AG04450 (cell line): ENCODE measurements at regions not wholly inside any gene's neighbourhood (a gene's known extent, or its start where the extent isn't known, plus 50 kb on each side); places are given as distances from the start of the nearest gene placed in this dataset.

ENCODE experiments used
- CTCF ChIA-PET: fragments of 300-600, 350-600 bp; formaldehyde crosslinking; extraction: SDS; loops from one replicate; lab custom pipeline; 2022; ENCODE audit warnings: antibody characterized with exemption, inconsistent platforms; lab: Charles Lee
- POLR2A ChIA-PET: fragments of 350-600 bp; formaldehyde crosslinking; extraction: SDS; loops from one replicate; lab custom pipeline; 2021; ENCODE audit warnings: antibody characterized with exemption, inconsistent platforms; lab: Yijun Ruan, JAX
- DNase-seq: peaks from one replicate; pipeline ENCODE4 v3.0.0-alpha.2; 2011; ENCODE audit warnings: low read depth, low spot score
- H3K27ac ChIP-seq: one replicate; pipeline ENCODE4 v1.5.1; 2012; ENCODE audit warnings: low read depth, low read length, control low read depth
- H3K27me3 ChIP-seq: one replicate; pipeline ENCODE4 v1.6.0; 2012; ENCODE audit warnings: low read length; ENCODE audit not compliant: control insufficient read depth, insufficient read depth
- H3K4me3 ChIP-seq: 2 replicates; pipeline ENCODE4 v1.5.1; 2011; ENCODE audit warnings: mild to moderate bottlenecking, low read depth, low read length, control low read depth
- H3K9me3 ChIP-seq: 2 replicates; pipeline ENCODE4 v1.5.1; 2012; ENCODE audit warnings: low read length; ENCODE audit not compliant: control insufficient read depth, insufficient read depth
- TF ChIP-seq, protein P1 (sequence below): IDR thresholded peaks from 2 replicates; pipeline ENCODE4 v1.5.1; 2011; ENCODE audit warnings: low read depth, low read length, control low read depth, inconsistent platforms

- Histone ChIP-seq H3K27ac (peak overlapping the region; percentile 2), H3K9me3 (no peaks in the 10 kb centered on the region), H3K4me3 (no peak overlapping the region), H3K27me3 (no peaks in the 10 kb centered on the region)
- ChIA-PET CTCF (interaction anchor here (0.9 kb wide), 1 partner anchor 315 kb away, joined by 3 read pairs; no protein-coding TSS in a partner anchor), POLR2A (no interaction called here)
- TF ChIP-seq, protein P1, sequence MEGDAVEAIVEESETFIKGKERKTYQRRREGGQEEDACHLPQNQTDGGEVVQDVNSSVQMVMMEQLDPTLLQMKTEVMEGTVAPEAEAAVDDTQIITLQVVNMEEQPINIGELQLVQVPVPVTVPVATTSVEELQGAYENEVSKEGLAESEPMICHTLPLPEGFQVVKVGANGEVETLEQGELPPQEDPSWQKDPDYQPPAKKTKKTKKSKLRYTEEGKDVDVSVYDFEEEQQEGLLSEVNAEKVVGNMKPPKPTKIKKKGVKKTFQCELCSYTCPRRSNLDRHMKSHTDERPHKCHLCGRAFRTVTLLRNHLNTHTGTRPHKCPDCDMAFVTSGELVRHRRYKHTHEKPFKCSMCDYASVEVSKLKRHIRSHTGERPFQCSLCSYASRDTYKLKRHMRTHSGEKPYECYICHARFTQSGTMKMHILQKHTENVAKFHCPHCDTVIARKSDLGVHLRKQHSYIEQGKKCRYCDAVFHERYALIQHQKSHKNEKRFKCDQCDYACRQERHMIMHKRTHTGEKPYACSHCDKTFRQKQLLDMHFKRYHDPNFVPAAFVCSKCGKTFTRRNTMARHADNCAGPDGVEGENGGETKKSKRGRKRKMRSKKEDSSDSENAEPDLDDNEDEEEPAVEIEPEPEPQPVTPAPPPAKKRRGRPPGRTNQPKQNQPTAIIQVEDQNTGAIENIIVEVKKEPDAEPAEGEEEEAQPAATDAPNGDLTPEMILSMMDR, result no peak
- DNase-seq, result no peak
Measured at GRCh38 chr3:124250053-124250452, 258.1 kb upstream of the ROPN1 start.

GRCh38 chr3:124256156-124256555 lies 264.2 kb upstream of the ROPN1 start:
- Histone ChIP-seq H3K9me3 (no peaks in the 10 kb centered on the region), H3K27ac (no peak overlapping the region), H3K4me3 (no peak overlapping the region), H3K27me3 (no peaks in the 10 kb centered on the region)
- no peak for DNase-seq
- CTCF ChIA-PET, result no interaction called here
- TF ChIP-seq, protein P1, result no peak
- POLR2A ChIA-PET, result no interaction called here

GRCh38 chr3:124256599-124256998 lies 264.7 kb upstream of the ROPN1 start:
- Histone ChIP-seq H3K27ac (no peak overlapping the region), H3K27me3 (no peaks in the 10 kb centered on the region), H3K9me3 (no peaks in the 10 kb centered on the region), H3K4me3 (no peak overlapping the region)
- no peak for DNase-seq
- POLR2A ChIA-PET, result no interaction called here
- CTCF ChIA-PET, result no interaction called here
- TF ChIP-seq, protein P1, result no peak

GRCh38 chr3:124257336-124257864 lies 265.5 kb upstream of the ROPN1 start:
- no peak overlapping the region for H3K4me3 ChIP-seq
- DNase-seq, result no peak
- H3K27me3 ChIP-seq, result no peaks in the 10 kb centered on the region
- H3K9me3 ChIP-seq, result no peaks in the 10 kb centered on the region
- TF ChIP-seq, protein P1, result no peak
- CTCF ChIA-PET, result interaction anchor here (0.9 kb wide), 1 partner anchor 224 kb away, joined by 3 read pairs; the partner anchor contains the start of gene KALRN
- POLR2A ChIA-PET, result no interaction called here
- no peak overlapping the region for H3K27ac ChIP-seq

DNA sequence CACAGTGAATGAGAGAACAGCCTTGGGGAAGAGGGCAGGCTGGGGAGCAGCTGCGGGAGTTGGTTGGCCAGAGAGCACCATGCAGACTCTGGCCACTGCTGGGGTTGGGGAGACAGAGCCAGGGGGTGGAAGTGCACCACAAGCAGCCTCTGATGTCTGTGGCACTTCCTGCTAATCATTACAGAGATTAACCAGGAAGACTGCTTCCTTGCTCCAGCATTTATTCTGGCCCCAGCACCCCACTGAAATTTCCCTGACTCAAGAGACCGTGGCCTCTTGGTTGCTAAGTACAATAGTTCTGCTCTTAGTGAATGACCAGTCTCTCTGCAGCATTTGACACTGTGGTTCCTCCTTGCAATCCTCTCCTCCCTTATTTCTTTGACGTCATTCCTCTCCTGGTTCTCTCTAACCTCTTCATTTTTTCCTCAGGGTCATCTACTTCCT lies 266.2 kb upstream of the ROPN1 start:
- ChIA-PET POLR2A (no interaction called here), CTCF (interaction anchor here (0.9 kb wide), 1 partner anchor 225 kb away, joined by 3 read pairs; the partner anchor contains the start of gene KALRN)
- H3K4me3 ChIP-seq, result no peak overlapping the region
- no peaks in the 10 kb centered on the region for H3K27me3 ChIP-seq
- TF ChIP-seq, protein P1, result no peak
- no peak for DNase-seq
- H3K27ac ChIP-seq, result no peak overlapping the region
- no peaks in the 10 kb centered on the region for H3K9me3 ChIP-seq
